GM10266 (cell line): ENCODE measurements at regions not wholly inside any gene's neighbourhood (a gene's known extent, or its start where the extent isn't known, plus 50 kb on each side); places are given as distances from the start of the nearest gene placed in this dataset.

Experiments used
- DNase-seq: peaks from one replicate; pipeline ENCODE4 v3.0.0; 2012; ENCODE audit errors: extremely low spot score
- CTCF ChIP-seq: IDR thresholded peaks from 2 replicates; pipeline ENCODE4 v1.5.1; 2012; ENCODE audit warnings: mild to moderate bottlenecking, low read depth; ENCODE audit not compliant: control insufficient read depth, insufficient read depth; ENCODE audit errors: missing control alignments

GRCh38 chr4:145337391-145337790, 144.3 kb upstream of the SMAD1 start:
- DNase-seq, result no peak
- TF ChIP-seq CTCF, result no peak

DNA sequence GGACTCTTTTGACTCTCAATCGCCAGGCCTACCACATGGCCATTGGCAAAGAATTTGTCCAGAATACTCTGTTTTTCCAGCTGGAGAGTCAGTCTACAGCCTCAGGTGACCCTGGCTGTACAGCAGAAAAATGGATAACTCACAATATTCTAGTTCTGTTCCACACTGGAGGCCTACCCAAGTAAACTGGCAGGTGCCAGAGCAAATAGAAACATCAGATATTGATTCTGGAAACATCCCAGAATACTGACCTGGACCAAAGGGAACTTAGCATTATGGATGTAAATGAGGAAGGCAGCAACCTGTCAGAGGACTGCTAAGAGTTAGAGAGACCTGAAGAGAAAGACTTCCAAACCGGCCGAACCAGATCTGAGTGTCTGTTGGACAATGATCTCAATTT, 147.9 kb upstream of the SMAD1 start:
- no peak for TF ChIP-seq CTCF
- DNase-seq, result no peak

DNA sequence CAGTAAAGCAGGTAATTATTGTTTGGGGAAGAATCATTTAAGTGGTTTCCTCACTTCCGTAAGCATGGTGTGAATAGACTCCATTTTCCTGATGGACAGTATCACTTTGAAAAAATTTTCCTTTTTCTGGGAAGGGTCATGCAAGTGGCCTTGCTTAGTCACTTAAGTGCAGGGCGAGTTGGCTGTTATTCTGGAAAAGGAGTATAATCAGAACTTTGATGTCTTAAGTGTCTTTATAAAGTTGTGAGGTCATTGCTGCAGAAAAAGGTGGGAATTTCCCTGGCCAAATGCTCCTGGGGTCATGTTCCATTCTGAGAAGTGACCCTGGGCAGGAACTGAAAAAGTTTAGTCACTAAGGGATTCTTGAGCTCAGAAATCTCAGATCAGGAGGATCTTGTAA, 146.1 kb upstream of the OTUD4 start:
- DNase-seq, result no peak
- TF ChIP-seq CTCF, result no peak

DNA sequence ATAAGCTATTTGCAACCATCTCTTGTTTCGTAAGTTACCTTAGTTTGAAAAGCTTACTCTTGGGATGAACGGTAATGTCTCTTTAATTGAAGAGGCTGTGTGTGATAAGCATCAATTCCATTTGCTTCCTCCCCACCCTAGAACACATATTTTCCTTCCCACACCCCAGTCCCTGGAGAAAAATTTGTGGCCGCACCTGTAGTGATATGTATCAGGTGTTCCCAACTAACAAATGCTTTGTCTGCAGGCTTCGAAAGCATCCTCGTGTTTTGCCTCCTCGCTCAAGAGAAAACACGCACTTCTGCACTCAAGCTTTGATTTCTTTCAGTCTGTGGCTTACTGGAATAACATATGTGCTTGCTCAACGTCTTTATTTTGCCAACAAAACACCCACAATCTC, 143.8 kb upstream of the OTUD4 start:
- no peak for TF ChIP-seq CTCF
- no peak for DNase-seq

DNA sequence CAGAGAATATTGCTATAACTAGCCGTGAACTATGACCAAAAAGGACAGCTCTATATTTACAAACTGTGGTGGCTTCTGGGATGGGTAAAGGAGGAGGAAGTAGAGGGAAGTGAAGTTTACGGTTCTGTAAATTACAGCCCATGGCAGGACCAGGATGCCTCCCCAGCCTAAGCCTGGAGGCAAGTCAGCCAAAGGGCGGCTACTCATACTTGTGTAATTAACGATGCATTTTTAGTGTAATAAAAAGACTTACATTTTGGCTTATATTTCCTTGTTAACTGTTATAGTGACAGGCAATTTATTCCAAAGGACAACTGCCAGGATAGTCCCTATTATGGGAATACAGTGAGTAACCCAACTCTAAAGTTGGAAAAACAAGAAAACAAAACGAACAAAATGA, 139.9 kb upstream of the OTUD4 start:
- no peak for TF ChIP-seq CTCF
- DNase-seq, result no peak

DNA sequence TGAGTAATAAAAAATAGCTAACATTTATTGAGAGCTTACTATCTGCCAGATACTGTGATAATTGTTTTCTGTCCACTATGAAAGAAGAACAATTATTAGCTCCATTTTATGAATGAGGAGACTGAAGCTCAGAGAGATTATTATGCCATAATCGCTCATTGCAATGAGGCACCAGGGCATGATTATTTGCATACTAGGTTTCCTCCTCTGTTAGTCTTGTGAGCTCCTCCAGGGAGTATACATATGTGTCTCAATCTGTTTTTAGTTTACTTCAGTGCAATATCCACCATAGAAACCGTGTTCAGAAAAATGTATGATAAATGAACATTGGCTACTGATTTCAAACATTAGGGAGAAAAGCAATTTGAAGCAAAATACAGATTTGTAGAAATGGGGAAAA, 139.4 kb upstream of the OTUD4 start:
- no peak for DNase-seq
- TF ChIP-seq CTCF, result no peak

GRCh38 chr4:145316897-145317574, 136.6 kb upstream of the OTUD4 start:
- DNase-seq, result no peak
- no peak for TF ChIP-seq CTCF
